ENCODE measurements at regions not wholly inside any gene's neighbourhood (a gene's known extent, or its start where the extent isn't known, plus 50 kb on each side); places are given as distances from the start of the nearest gene placed in this dataset.

GRCh38 chr9:88653406-88653805 is 118.4 kb downstream of the NXNL2 start:
- BruUV-seq (replicated peaks), result no TSS peak
- no peak for DNase-seq
- Mint-ChIP-seq H3K27me3 (ENCODE audit: unreplicated experiment) (peaks cover 14% of the 10 kb centered on the region), H3K4me3 (ENCODE audit: low read depth, unreplicated experiment) (no peak overlapping the region), H3K4me1 (ENCODE audit: low read depth, unreplicated experiment) (no peaks in the 10 kb centered on the region), H3K36me3 (ENCODE audit: insufficient read depth, unreplicated experiment) (no peaks in the 10 kb centered on the region), H3K9me3 (ENCODE audit: low read depth, unreplicated experiment) (no peaks in the 10 kb centered on the region), H3K27ac (ENCODE audit: unreplicated experiment) (no peak overlapping the region)
- TF ChIP-seq, protein P1, sequence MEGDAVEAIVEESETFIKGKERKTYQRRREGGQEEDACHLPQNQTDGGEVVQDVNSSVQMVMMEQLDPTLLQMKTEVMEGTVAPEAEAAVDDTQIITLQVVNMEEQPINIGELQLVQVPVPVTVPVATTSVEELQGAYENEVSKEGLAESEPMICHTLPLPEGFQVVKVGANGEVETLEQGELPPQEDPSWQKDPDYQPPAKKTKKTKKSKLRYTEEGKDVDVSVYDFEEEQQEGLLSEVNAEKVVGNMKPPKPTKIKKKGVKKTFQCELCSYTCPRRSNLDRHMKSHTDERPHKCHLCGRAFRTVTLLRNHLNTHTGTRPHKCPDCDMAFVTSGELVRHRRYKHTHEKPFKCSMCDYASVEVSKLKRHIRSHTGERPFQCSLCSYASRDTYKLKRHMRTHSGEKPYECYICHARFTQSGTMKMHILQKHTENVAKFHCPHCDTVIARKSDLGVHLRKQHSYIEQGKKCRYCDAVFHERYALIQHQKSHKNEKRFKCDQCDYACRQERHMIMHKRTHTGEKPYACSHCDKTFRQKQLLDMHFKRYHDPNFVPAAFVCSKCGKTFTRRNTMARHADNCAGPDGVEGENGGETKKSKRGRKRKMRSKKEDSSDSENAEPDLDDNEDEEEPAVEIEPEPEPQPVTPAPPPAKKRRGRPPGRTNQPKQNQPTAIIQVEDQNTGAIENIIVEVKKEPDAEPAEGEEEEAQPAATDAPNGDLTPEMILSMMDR (IDR thresholded peaks at IDR 0.05; ENCODE audit: unreplicated experiment), result no peak
- intact Hi-C loops (cut with micrococcal nuclease; ENCODE audit: unreplicated experiment), result no loop called here
- CTCF ChIA-PET, result no interaction called here

DNA sequence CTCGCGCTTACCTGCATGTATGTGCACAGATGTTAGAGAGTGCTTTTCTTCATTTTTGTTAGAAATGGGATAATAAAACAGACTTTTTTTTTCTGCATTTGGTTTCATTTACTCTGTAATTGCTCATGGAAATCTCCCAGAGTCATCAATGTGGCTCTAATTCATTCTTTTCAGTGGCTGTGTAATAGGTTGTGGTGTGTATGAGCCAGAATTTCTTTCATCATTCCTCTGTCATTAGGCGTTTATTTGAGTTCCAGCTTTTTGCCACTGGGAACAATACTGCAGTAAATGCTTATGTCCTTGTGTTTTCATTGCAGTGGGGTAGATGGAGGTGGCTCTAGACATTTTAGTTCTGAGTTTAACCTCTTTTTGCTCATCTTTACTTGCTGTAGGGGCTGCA is 118.9 kb downstream of the NXNL2 start:
- BruUV-seq (replicated peaks), result no TSS peak
- no peak for DNase-seq
- intact Hi-C loops (cut with micrococcal nuclease; ENCODE audit: unreplicated experiment), result no loop called here

DNA sequence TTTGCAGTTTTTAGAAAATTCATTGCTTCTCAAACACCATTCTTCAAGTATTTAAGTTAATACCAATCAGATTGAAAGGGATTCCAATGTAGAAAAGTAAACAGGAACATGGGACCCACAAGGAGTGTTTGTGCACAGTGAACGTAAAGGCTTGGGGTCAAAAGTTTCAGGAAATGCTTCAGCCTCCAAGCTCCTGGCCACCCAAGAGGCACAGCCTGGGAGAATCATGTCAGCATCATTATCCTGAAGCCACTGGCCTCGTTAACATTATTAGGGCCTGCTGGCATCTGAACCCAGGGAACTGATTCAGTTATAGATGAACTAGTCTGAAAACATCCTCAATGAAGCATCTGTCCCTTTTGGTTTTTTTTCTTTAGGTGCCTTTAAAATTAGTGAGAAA is 122.9 kb downstream of the NXNL2 start:
- Mint-ChIP-seq H3K4me1 (ENCODE audit: low read depth, unreplicated experiment) (no peaks in the 10 kb centered on the region), H3K4me3 (ENCODE audit: low read depth, unreplicated experiment) (no peak overlapping the region), H3K9me3 (ENCODE audit: low read depth, unreplicated experiment) (no peaks in the 10 kb centered on the region), H3K27me3 (ENCODE audit: unreplicated experiment) (peaks cover 14% of the 10 kb centered on the region), H3K36me3 (ENCODE audit: insufficient read depth, unreplicated experiment) (no peaks in the 10 kb centered on the region), H3K27ac (ENCODE audit: unreplicated experiment) (no peak overlapping the region)
- intact Hi-C loops (cut with micrococcal nuclease; ENCODE audit: unreplicated experiment), result no loop called here
- TF ChIP-seq, protein P1 (IDR thresholded peaks at IDR 0.05; ENCODE audit: unreplicated experiment), result no peak
- CTCF ChIA-PET, result no interaction called here
- no TSS peak for BruUV-seq (replicated peaks)
- no peak for DNase-seq

More for the DNA sequence above, 118.9 kb downstream of the NXNL2 start:
- H3K4me1 Mint-ChIP-seq (ENCODE audit: low read depth, unreplicated experiment), result no peaks in the 10 kb centered on the region
- CTCF ChIA-PET, result no interaction called here
- H3K4me3 Mint-ChIP-seq (ENCODE audit: low read depth, unreplicated experiment), result no peak overlapping the region
- no peak overlapping the region for H3K27ac Mint-ChIP-seq (ENCODE audit: unreplicated experiment)
- TF ChIP-seq, protein P1 (IDR thresholded peaks at IDR 0.05; ENCODE audit: unreplicated experiment), result no peak
- peaks cover 14% of the 10 kb centered on the region for H3K27me3 Mint-ChIP-seq (ENCODE audit: unreplicated experiment)
- H3K36me3 Mint-ChIP-seq (ENCODE audit: insufficient read depth, unreplicated experiment), result no peaks in the 10 kb centered on the region
- no peaks in the 10 kb centered on the region for H3K9me3 Mint-ChIP-seq (ENCODE audit: low read depth, unreplicated experiment)

- no peak for DNase-seq
- H3K4me3 Mint-ChIP-seq (ENCODE audit: low read depth, unreplicated experiment), result no peak overlapping the region
- H3K27me3 Mint-ChIP-seq (ENCODE audit: unreplicated experiment), result peaks cover 14% of the 10 kb centered on the region
- H3K4me1 Mint-ChIP-seq (ENCODE audit: low read depth, unreplicated experiment), result no peaks in the 10 kb centered on the region
- no peaks in the 10 kb centered on the region for H3K9me3 Mint-ChIP-seq (ENCODE audit: low read depth, unreplicated experiment)
- H3K36me3 Mint-ChIP-seq (ENCODE audit: insufficient read depth, unreplicated experiment), result no peaks in the 10 kb centered on the region
- TF ChIP-seq, protein P1 (IDR thresholded peaks at IDR 0.05; ENCODE audit: unreplicated experiment), result no peak
- intact Hi-C loops (cut with micrococcal nuclease; ENCODE audit: unreplicated experiment), result no loop called here
- no TSS peak for BruUV-seq (replicated peaks)
- H3K27ac Mint-ChIP-seq (ENCODE audit: unreplicated experiment), result no peak overlapping the region
- CTCF ChIA-PET, result no interaction called here
Observed at GRCh38 chr9:88658311-88658822, 123.4 kb downstream of the NXNL2 start.

Data from Calu3 (cell line).